Loucy (cell line): ENCODE measurements at regions not wholly inside any gene's neighbourhood (a gene's known extent, or its start where the extent isn't known, plus 50 kb on each side); places are given as distances from the start of the nearest gene placed in this dataset.

Experiments
- H2AFZ ChIP-seq: fragments of 200-600 bp; sonication (generic); 2 replicates; pipeline ENCODE4 v1.6.0; 2016; ENCODE audit warnings: antibody characterized with exemption, mild to moderate bottlenecking, low read length, moderate library complexity
- H3F3A ChIP-seq: fragments of 200-600 bp; 2 replicates; pipeline ENCODE4 v1.6.0; 2016; ENCODE audit warnings: antibody characterized with exemption, low read depth, mild to moderate bottlenecking
- H3K27me3 ChIP-seq: fragments of 200-600 bp; sonication (generic); 2 replicates; pipeline ENCODE4 v1.6.1; 2014; ENCODE audit warnings: low read length, mild to moderate bottlenecking; ENCODE audit not compliant: insufficient read depth, poor library complexity, severe bottlenecking
- H3K36me3 ChIP-seq: fragments of 200-600 bp; sonication (generic); 2 replicates; pipeline ENCODE4 v1.6.1; 2016; ENCODE audit warnings: low read length; ENCODE audit not compliant: insufficient read depth
- H3K4me1 ChIP-seq: fragments of 200-600 bp; sonication (generic); 2 replicates; pipeline ENCODE4 v1.5.1; 2014; ENCODE audit warnings: low read length, mild to moderate bottlenecking; ENCODE audit not compliant: insufficient read depth, poor library complexity, severe bottlenecking
- H3K4me2 ChIP-seq: fragments of 200-600 bp; sonication (generic); 2 replicates; pipeline ENCODE4 v1.6.0; 2014; ENCODE audit warnings: antibody characterized with exemption, low read length, low read depth, mild to moderate bottlenecking; ENCODE audit not compliant: poor library complexity, severe bottlenecking
- H3K4me3 ChIP-seq: fragments of 200-600 bp; sonication (generic); 2 replicates; pipeline ENCODE4 v1.5.1; 2014; ENCODE audit warnings: low read length, mild to moderate bottlenecking, mixed read lengths; ENCODE audit not compliant: poor library complexity, severe bottlenecking
- H3K79me2 ChIP-seq: fragments of 200-600 bp; sonication (generic); 2 replicates; pipeline ENCODE4 v1.6.1; 2014; ENCODE audit warnings: low read length; ENCODE audit not compliant: insufficient read depth
- H3K9ac ChIP-seq: fragments of 200-600 bp; sonication (generic); 2 replicates; pipeline ENCODE4 v1.6.0; 2014; ENCODE audit warnings: mild to moderate bottlenecking, low read depth, low read length, moderate library complexity; ENCODE audit not compliant: poor library complexity, severe bottlenecking
- H3K9me2 ChIP-seq: fragments of 200-600 bp; sonication (generic); replicated peaks from 2 replicates; pipeline ENCODE4 v1.6.1; 2016; ENCODE audit warnings: low read depth, low read length, mixed read lengths
- H3K9me3 ChIP-seq: fragments of 200-600 bp; sonication (generic); 2 replicates; pipeline ENCODE4 v1.6.1; 2014; ENCODE audit warnings: mild to moderate bottlenecking, antibody characterized with exemption, low read length, low read depth; ENCODE audit not compliant: insufficient read depth
- H4K20me1 ChIP-seq: fragments of 200-600 bp; sonication (generic); 2 replicates; pipeline ENCODE4 v1.6.0; 2014; ENCODE audit warnings: antibody characterized with exemption, low read length, mild to moderate bottlenecking; ENCODE audit not compliant: insufficient read depth, poor library complexity, severe bottlenecking
- CTCF ChIP-seq: fragments of 200-600 bp; sonication (generic); conservative IDR thresholded peaks from 2 replicates; pipeline ENCODE4 v1.5.1; 2014; ENCODE audit warnings: mild to moderate bottlenecking, antibody characterized with exemption, low read length
- EZH2phosphoT487 ChIP-seq: fragments of 200-600 bp; IDR thresholded peaks from 2 replicates; pipeline ENCODE4 v1.6.1; 2018; ENCODE audit warnings: antibody characterized with exemption, mild to moderate bottlenecking, moderate library complexity, borderline replicate concordance

GRCh38 chr3:180529778-180530177, 72.2 kb upstream of the TTC14 start:
- TF ChIP-seq EZH2phosphoT487 (no peak), CTCF (no peak)
- H3K27me3 ChIP-seq, result no peaks in the 10 kb centered on the region
- H3K9me3 ChIP-seq, result no peaks in the 10 kb centered on the region
- H4K20me1 ChIP-seq, result no peaks in the 10 kb centered on the region
- H2AFZ ChIP-seq, result no peak overlapping the region
- no peaks in the 10 kb centered on the region for H3F3A ChIP-seq
- H3K4me1 ChIP-seq, result no peaks in the 10 kb centered on the region
- H3K36me3 ChIP-seq, result no peaks in the 10 kb centered on the region
- H3K4me2 ChIP-seq, result no peak overlapping the region
- H3K9ac ChIP-seq, result no peak overlapping the region
- H3K9me2 ChIP-seq, result no peaks in the 10 kb centered on the region
- H3K79me2 ChIP-seq, result no peaks in the 10 kb centered on the region
- no peak overlapping the region for H3K4me3 ChIP-seq

- no peaks in the 10 kb centered on the region for H3K79me2 ChIP-seq
- H3K9ac ChIP-seq, result no peak overlapping the region
- H3K4me2 ChIP-seq, result no peak overlapping the region
- H3K4me3 ChIP-seq, result no peak overlapping the region
- no peaks in the 10 kb centered on the region for H3F3A ChIP-seq
- no peaks in the 10 kb centered on the region for H3K36me3 ChIP-seq
- no peaks in the 10 kb centered on the region for H3K4me1 ChIP-seq
- no peaks in the 10 kb centered on the region for H4K20me1 ChIP-seq
- H2AFZ ChIP-seq, result no peak overlapping the region
- no peaks in the 10 kb centered on the region for H3K9me2 ChIP-seq
- no peak for TF ChIP-seq EZH2phosphoT487
- no peak for TF ChIP-seq CTCF
- no peaks in the 10 kb centered on the region for H3K9me3 ChIP-seq
- H3K27me3 ChIP-seq, result no peaks in the 10 kb centered on the region
Measured at GRCh38 chr3:180530276-180530675, 71.7 kb upstream of the TTC14 start.

- Histone ChIP-seq H3F3A (no peaks in the 10 kb centered on the region), H3K27me3 (no peaks in the 10 kb centered on the region), H4K20me1 (no peaks in the 10 kb centered on the region), H3K4me2 (no peak overlapping the region), H3K79me2 (no peaks in the 10 kb centered on the region), H2AFZ (no peak overlapping the region), H3K9me2 (no peaks in the 10 kb centered on the region), H3K4me1 (no peaks in the 10 kb centered on the region), H3K9me3 (no peaks in the 10 kb centered on the region), H3K4me3 (no peak overlapping the region), H3K9ac (no peak overlapping the region), H3K36me3 (no peaks in the 10 kb centered on the region)
- no peak for TF ChIP-seq CTCF
- TF ChIP-seq EZH2phosphoT487, result no peak
Measured at GRCh38 chr3:180531303-180532278, 70.4 kb upstream of the TTC14 start.
